ENCODE measurements at regions not wholly inside any gene's neighbourhood (a gene's known extent, or its start where the extent isn't known, plus 50 kb on each side); places are given as distances from the start of the nearest gene placed in this dataset.

DNA sequence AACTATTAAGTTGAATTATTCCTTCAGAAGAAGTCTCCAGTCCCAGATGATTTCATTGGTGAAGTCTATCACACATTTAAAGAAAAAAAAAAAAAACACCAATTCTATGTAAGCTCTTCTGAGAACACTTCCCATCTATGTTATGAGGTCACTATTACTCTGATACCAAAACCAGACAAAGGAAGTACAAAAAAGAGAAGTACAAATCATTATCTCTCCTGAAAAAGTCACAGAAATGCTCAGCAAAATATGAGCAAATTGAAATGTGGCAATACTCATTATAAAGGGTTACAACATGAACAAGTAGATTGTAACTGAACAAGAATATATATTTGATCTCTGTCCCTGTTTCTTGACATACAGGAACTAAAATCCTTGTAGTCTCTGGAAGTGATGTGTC, 280.4 kb downstream of the TLE1 start:
- TF ChIP-seq, protein P1, sequence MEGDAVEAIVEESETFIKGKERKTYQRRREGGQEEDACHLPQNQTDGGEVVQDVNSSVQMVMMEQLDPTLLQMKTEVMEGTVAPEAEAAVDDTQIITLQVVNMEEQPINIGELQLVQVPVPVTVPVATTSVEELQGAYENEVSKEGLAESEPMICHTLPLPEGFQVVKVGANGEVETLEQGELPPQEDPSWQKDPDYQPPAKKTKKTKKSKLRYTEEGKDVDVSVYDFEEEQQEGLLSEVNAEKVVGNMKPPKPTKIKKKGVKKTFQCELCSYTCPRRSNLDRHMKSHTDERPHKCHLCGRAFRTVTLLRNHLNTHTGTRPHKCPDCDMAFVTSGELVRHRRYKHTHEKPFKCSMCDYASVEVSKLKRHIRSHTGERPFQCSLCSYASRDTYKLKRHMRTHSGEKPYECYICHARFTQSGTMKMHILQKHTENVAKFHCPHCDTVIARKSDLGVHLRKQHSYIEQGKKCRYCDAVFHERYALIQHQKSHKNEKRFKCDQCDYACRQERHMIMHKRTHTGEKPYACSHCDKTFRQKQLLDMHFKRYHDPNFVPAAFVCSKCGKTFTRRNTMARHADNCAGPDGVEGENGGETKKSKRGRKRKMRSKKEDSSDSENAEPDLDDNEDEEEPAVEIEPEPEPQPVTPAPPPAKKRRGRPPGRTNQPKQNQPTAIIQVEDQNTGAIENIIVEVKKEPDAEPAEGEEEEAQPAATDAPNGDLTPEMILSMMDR (IDR thresholded peaks at IDR 0.05; ENCODE audit: poor library complexity): no peak
- no peak for TF ChIP-seq EZH2 (IDR thresholded peaks at IDR 0.05; ENCODE audit: borderline replicate concordance)
- no peak for TF ChIP-seq EZH2phosphoT487 (IDR thresholded peaks at IDR 0.05; ENCODE audit: low read depth, severe bottlenecking, unreplicated experiment)

All from hepatocyte (in vitro differentiated cells).